HG03066 (cell line): ENCODE measurements at regions not wholly inside any gene's neighbourhood (a gene's known extent, or its start where the extent isn't known, plus 50 kb on each side); places are given as distances from the start of the nearest gene placed in this dataset.
"Not testable (repeated sequence)": the region's sequence is repeated elsewhere in the genome, so short reads cannot be mapped to it uniquely, and the experiment has no call there.

Source experiments
- ATAC-seq: cut with Tn5 transposase; IDR thresholded peaks from one replicate; pipeline ENCODE4 v1.9.1; 2021; ENCODE audit warnings: low read depth; ENCODE audit not compliant: unreplicated experiment

- ATAC-seq, result not testable (repeated sequence)
Measured at GRCh38 chr1:95297906-95298305, 63.9 kb downstream of the RWDD3 start.

- ATAC-seq, result no peak
Measured at GRCh38 chr1:95301091-95301490, 67.1 kb downstream of the RWDD3 start.

GRCh38 chr1:95301614-95302013, 67.6 kb downstream of the RWDD3 start:
- ATAC-seq, result no peak

- ATAC-seq, result no peak
Measured at GRCh38 chr1:95304803-95305202, 70.8 kb downstream of the RWDD3 start.

- ATAC-seq, result no peak
Measured at GRCh38 chr1:95308276-95309030, 74.4 kb downstream of the RWDD3 start.

- ATAC-seq, result no peak
Measured at GRCh38 chr1:95309031-95309471, 75.0 kb downstream of the RWDD3 start.

- no peak for ATAC-seq
Measured at GRCh38 chr1:95311014-95311413, 77.0 kb downstream of the RWDD3 start.

GRCh38 chr1:95311762-95312161, 77.8 kb downstream of the RWDD3 start:
- no peak for ATAC-seq

GRCh38 chr1:95312181-95312580, 78.2 kb downstream of the RWDD3 start:
- ATAC-seq, result no peak

GRCh38 chr1:95313527-95313926, 79.5 kb downstream of the RWDD3 start:
- no peak for ATAC-seq

GRCh38 chr1:95321531-95321930, 87.5 kb downstream of the RWDD3 start:
- ATAC-seq, result no peak

GRCh38 chr1:95323123-95323522, 89.1 kb downstream of the RWDD3 start:
- no peak for ATAC-seq

- no peak for ATAC-seq
Measured at GRCh38 chr1:95325349-95325748, 91.3 kb downstream of the RWDD3 start.

GRCh38 chr1:95326023-95326422, 92.0 kb downstream of the RWDD3 start:
- no peak for ATAC-seq

GRCh38 chr1:95332754-95333153, 98.7 kb downstream of the RWDD3 start:
- no peak for ATAC-seq

- ATAC-seq, result no peak
Measured at GRCh38 chr1:95339377-95339776, 105.4 kb downstream of the RWDD3 start.

GRCh38 chr1:95340061-95340460, 106.1 kb downstream of the RWDD3 start:
- no peak for ATAC-seq

- ATAC-seq, result no peak
Measured at GRCh38 chr1:95352767-95353166, 118.8 kb downstream of the RWDD3 start.

GRCh38 chr1:95353194-95353593, 119.2 kb downstream of the RWDD3 start:
- ATAC-seq, result no peak

- ATAC-seq, result no peak
Measured at GRCh38 chr1:95364546-95364945, 130.5 kb downstream of the RWDD3 start.

- no peak for ATAC-seq
Measured at GRCh38 chr1:95366498-95366897, 132.5 kb downstream of the RWDD3 start.

GRCh38 chr1:95368178-95368577, 134.2 kb downstream of the RWDD3 start:
- no peak for ATAC-seq
